GOT3 (cell line): ENCODE measurements at regions not wholly inside any gene's neighbourhood (a gene's known extent, or its start where the extent isn't known, plus 50 kb on each side); places are given as distances from the start of the nearest gene placed in this dataset.

Experiments
- DNase-seq: peaks from one replicate; lab custom pipeline; 2025; ENCODE audit warnings: mixed read lengths; lab: John Stamatoyannopoulos, UW

DNA sequence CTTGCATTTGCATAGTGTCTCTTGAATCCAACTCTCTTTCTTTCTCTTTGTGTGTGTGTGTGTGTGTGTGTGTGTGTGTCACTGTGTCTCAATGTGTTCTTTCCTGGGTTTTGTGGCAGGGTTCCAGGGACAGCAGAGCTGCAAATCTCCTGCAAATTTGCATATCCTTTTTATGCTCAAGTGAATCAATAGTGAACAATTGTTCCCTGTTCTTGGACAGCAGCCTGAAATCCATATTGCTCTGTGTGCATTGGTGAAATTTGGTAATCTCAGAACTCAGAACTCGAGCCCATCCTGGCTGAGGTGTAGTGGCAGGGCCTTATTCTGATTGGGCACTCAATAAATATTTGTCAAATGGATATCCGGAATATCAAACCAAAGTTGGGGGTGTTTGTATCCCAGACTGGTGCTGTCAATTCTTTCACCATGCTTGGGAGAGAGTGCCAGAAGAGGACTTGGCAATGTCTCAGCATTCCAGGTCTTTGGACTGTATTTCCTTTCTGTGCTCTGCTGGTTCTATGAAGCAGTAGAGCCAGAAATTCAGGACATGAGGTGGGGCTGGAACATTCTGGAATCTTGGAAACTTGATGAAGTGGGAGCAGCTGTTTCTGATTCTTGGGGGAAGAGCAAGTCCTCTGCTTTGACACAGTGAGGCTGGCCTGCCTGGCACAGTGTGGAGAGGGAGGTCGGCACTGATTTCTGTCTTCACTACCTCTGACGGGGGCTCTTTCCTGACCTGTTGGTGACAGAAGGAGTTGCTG lies 380.6 kb upstream of the C2CD4B start:
- no peak for DNase-seq

GRCh38 chr15:62546628-62547027 lies 381.5 kb upstream of the C2CD4B start:
- no peak for DNase-seq

GRCh38 chr15:62547584-62547983 lies 382.5 kb upstream of the C2CD4B start:
- no peak for DNase-seq

DNA sequence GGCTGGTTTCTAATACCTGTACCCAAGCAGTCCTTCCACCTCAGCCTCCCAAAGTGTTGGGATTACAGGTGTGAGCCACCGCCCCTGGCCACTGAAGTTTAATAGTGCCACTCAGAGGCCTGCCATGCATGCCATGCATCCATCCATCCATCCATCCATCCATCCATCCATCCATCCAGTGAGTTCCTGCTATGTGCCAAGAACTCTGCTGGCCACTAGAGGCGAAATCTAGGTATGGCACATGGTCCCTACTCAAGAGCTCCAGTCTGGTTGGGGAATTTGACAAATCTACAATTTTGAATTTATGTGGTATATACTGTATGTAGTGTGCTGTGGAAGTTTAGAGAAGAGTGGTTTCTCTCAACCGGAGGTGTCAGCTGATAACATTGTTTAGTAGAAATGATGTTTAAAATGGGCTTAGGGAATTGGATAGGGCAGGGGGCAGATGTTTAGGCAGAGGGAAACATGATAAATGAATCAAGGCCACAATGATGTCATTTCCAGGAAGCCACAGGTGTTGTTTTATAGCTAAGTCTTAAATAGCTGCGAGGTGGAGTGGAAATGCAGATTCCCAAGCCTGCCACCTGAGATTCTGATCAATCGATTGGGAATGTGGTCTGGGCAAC lies 384.4 kb upstream of the C2CD4B start:
- DNase-seq, result no peak

- DNase-seq, result no peak
Measured at GRCh38 chr15:62550106-62550505, 385.0 kb upstream of the C2CD4B start.

GRCh38 chr15:62552444-62552843 lies 387.4 kb upstream of the C2CD4B start:
- DNase-seq, result no peak

DNA sequence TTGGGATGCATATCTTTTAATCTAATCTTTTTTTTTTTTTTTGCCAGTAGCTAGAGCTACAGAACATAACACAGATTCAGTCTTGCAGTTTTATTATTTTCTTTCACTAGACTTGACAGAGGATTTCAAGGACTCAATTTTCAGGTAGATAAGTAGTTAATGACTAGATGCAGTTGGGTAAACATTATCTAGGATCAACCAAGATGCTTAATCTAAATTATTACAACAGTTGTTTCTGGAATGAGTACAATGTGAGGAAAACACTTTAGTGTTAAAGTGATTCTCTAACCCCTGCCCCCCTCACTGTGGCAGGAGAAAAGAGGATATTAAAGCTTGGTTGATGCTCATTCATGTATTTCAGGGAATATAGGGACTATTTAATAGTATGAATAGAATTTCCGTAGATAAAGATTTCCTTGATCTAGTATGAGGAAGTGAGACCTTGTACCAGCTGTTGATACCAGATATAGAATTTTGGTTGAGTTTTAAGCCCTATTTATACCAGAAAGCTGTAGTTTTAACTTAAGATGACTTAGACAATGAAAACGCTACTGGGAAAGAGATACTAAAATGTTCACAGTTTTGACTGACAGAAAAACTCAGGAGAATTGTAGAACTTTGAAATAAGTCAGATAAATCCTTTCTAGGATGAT lies 389.0 kb upstream of the C2CD4B start:
- no peak for DNase-seq

DNA sequence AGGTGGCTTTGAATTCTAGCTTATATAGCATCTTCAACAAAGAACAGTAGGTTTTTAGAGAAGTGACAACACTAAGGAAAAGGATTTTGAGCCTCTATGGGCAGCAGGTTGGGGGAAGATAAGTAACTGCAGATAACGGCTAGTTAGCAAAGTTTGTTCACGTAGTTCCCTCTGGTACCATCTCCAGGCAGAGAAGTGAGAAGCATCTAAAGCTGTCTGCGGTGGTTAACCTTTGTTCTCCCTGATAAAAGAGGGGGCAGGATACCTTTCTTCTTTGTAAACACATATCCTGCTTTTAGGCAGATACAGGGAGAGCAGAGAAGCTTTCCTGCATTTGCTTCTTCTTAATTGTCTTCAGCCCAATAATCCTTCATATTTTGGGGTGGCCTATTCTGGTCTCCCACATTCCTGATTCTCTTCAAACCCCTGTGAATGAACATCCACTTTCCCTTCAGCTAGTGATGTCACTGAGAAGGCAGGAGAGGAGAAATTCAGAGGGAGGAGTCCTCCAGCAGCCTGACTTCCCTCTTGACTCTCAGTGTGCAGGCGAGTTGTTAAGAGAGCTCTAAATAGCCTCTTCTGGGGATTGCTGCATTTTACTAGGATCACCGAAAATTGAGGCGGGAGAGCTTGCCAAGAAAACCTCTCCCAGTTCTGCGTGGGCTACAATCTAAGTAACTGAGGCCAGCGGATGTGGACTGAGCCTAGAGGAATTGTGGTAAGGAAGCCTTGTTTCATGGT lies 393.7 kb upstream of the C2CD4B start:
- DNase-seq, result no peak

DNA sequence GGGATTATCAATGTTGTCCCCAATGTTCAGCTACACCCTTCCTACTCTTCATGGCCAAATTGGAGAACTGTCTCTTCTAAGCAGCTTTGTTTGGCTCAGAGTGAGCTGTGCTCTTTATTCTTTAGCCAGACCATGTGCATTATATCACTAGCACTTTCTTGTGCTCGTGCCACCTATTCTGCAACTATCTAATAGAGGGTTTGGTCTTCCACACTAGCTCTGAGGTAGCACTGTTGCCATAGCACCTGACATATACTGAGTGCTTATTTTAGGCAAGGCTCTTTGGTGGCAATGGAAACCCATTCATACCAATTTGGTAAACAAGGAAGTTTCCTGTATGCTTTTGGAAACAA lies 394.3 kb upstream of the C2CD4B start:
- no peak for DNase-seq

DNA sequence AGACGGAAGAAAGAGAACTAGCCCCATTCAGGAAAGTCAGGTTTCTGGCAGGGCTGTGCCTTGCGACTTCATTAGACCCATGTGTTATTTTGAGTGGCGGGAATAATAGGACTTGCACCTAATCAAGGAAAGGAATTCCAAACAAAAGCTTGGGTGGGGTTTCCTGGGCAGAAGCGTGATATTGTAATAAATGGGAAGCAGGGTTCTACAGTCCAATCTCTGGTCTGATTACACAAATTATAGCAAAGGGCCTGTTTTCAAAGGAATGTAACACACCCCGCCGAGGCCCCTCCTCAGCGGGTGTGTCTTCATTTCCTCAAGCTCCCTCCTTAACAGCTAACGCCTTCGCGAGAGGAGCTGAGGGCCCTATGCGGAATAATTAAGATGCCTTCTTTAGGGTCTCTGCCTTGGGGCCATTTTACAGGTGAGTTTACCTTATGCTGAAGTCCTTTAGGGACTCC lies 396.0 kb upstream of the C2CD4B start:
- DNase-seq, result no peak

- no peak for DNase-seq
Measured at GRCh38 chr15:62561571-62561970, 396.5 kb upstream of the C2CD4B start.

DNA sequence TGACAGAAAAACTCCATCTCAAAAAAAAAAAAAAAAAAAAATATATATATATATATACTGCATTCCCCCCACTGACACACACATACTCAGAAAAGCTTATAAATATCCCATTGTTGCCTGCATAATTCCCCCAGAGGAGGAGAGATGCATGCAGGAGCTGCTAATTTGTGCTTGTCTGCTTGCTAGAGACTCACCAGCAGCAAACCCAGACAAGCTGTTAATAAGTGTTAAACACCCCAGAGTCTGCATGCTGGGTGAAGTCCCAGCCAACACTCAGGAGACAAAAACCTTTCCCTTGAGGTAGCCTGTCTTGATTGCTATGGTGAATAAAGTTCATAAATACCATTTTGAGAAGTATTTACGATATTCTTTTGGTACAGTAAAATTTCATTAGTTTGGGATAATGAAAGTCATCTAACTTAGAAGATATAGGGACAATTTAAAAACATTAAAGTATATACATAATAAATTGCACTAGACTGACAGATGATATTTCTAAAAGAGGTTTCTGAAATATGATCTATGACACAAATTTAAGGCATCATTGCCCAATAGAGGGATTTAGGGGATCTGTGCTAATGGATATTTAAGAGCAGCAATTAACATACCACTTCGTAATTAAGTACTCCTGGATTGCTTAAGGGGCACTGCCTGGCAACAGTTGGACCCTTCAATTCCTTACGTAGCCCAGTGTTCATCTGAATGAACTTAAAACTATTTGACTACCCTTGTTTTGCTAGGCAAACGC lies 400.0 kb upstream of the C2CD4B start:
- DNase-seq, result no peak

DNA sequence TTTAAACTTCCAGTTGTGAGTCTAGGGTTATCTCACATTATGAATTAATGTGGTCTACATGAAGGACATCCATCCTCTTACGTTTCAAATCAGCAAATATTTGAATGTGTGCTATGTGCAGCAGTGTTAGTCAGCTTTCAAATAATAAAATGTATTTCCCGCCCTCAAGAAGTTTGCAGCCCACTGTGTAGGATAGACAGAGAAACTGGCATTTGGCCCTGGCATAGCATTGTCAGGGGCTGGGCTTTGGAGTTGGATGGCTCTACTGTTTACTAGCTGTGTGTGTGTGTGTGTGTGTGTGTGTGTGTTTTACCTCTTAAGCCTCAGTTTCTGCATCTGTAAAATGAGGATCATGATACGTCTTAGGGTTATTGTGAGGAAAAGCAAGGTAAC lies 400.5 kb upstream of the C2CD4B start:
- DNase-seq, result no peak

GRCh38 chr15:62566248-62566647 lies 401.2 kb upstream of the C2CD4B start:
- no peak for DNase-seq

DNA sequence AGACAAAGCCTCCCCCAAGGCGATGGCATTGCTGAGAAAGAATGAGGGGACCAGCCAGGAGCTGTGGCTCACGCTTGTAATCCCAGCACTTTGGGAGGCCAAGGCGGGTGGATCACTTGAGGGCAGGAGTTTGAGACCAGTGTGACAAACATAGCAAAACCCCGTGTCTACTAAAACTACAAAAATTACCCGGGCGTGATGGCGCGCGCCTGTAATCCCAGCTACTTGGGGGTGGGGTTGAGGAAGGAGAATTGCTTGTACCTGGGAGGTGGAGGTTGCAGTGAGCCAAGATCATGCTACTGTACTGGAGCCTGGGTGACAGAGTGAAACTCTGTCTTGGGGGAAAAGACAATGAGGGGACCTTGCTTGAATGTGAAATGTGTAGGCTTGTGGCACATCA lies 402.4 kb upstream of the C2CD4B start:
- DNase-seq, result no peak

- no peak for DNase-seq
Measured at GRCh38 chr15:62568004-62568403, 402.9 kb upstream of the C2CD4B start.

- no peak for DNase-seq
Measured at GRCh38 chr15:62568702-62569101, 403.6 kb upstream of the C2CD4B start.

DNA sequence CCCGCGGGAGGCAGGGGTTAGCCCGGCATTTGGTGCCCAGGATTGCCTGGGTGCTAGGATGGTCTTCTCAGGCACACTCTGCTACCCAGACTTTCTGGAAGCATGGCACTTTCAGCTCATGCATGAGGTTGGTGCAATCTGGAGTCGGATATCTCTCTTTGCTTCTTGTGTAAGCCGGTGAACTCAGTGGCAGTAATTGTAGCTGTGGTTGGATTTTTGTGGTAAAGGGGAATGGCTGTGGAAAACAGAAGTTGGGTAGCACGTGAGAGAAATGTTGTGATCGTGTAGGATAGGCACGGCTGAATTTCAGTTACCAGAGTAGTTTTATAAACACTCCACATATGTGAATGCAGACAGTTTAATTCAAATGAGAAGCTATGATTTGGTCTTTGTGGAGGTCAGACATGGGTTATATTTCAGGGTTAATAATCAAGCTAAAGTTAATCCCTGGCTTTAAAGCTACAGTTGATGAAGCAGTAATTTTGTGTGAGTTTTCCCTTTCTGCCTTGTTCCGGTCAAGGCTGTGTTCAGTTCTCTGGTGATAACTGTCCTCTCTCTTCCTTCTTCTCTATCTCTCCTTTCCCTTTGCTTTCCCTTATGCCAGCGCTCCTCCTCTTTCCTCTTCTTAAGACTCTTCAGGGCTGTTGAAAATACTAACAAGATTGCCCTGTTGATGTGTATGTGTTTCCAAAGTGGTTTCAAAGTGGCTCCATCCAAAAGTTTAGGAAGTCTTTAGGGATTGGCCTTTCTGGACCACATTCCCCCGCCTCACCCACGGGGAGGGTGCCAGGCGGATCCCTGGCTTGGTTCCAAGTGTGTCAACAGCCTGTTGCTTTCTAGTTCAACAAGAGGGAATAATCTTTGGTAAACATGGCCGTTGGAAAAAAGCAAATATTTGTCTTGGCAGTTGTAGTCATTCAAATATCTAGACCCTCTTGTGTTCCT lies 404.6 kb upstream of the C2CD4B start:
- DNase-seq, result peak; percentile 15

- no peak for DNase-seq
Measured at GRCh38 chr15:62570405-62570783, 405.3 kb upstream of the C2CD4B start.

DNA sequence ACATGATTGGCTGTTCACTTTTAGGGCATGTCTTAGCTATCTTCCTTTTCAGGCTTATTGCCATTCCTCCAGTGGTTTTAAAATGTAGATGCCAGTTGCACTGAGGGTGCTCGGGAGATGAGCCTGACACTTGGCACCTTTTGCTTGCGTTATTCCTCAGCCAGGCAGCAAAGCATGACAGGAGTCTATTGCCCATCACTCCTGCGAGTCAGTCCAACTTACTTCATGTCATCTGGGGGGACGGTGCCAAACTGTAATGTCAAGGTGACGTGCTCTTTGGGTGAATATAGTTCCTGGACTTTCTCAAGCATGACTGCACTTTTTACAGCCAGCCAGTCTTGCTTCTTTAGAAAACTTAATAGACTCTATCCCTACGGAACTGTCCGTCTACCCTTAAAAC lies 406.0 kb upstream of the C2CD4B start:
- no peak for DNase-seq

- no peak for DNase-seq
Measured at GRCh38 chr15:62572797-62573196, 407.7 kb upstream of the C2CD4B start.
